Endodermal cell (in vitro differentiated cells): ENCODE measurements at regions not wholly inside any gene's neighbourhood (a gene's known extent, or its start where the extent isn't known, plus 50 kb on each side); places are given as distances from the start of the nearest gene placed in this dataset.

ENCODE experiments used
- DNase-seq: peaks from one replicate; pipeline ENCODE4 v3.0.0-alpha.2; 2017
- H3K27ac ChIP-seq: 2 replicates; pipeline ENCODE4 v1.5.1; 2013; ENCODE audit warnings: mild to moderate bottlenecking, low read depth, low read length, moderate library complexity
- H3K27me3 ChIP-seq: 2 replicates; pipeline ENCODE4 v1.6.1; 2013; ENCODE audit warnings: mild to moderate bottlenecking, low read length, moderate library complexity; ENCODE audit not compliant: insufficient read depth, control insufficient read depth, poor library complexity, severe bottlenecking
- H3K36me3 ChIP-seq: 2 replicates; pipeline ENCODE4 v1.7.0; 2013; ENCODE audit warnings: mild to moderate bottlenecking, low read length, moderate library complexity; ENCODE audit not compliant: control insufficient read depth, insufficient read depth
- H3K4me1 ChIP-seq: one replicate; pipeline ENCODE4 v1.7.0; 2013; ENCODE audit warnings: low read length; ENCODE audit not compliant: control insufficient read depth, insufficient read depth
- H3K4me3 ChIP-seq: 2 replicates; pipeline ENCODE4 v1.5.1; 2013; ENCODE audit warnings: mild to moderate bottlenecking, low read length, moderate library complexity
- H3K9ac ChIP-seq: 2 replicates; pipeline ENCODE4 v1.6.1; 2013; ENCODE audit warnings: mild to moderate bottlenecking, low read length, moderate library complexity; ENCODE audit not compliant: poor library complexity, severe bottlenecking; ENCODE audit errors: extremely low read depth
- H3K9me3 ChIP-seq: 2 replicates; pipeline ENCODE4 v1.6.1; 2013; ENCODE audit warnings: mild to moderate bottlenecking, low read length, moderate library complexity; ENCODE audit not compliant: control insufficient read depth
- H3K27ac Mint-ChIP-seq: 2 replicates; pipeline ENCODE4 v1.8.0; 2020; ENCODE audit warnings: mixed read lengths
- H3K27me3 Mint-ChIP-seq: 2 replicates; pipeline ENCODE4 v1.8.0; 2021; ENCODE audit warnings: mild to moderate bottlenecking, mixed read lengths; ENCODE audit not compliant: insufficient read depth
- H3K36me3 Mint-ChIP-seq: 2 replicates; pipeline ENCODE4 v1.8.0; 2020; ENCODE audit warnings: low read depth, mixed read lengths
- H3K4me1 Mint-ChIP-seq: 2 replicates; pipeline ENCODE4 v1.8.0; 2020; ENCODE audit warnings: mixed read lengths
- H3K4me3 Mint-ChIP-seq: 2 replicates; pipeline ENCODE4 v1.8.0; 2020; ENCODE audit warnings: mild to moderate bottlenecking, moderate library complexity, mixed read lengths
- H3K9me3 Mint-ChIP-seq: 2 replicates; pipeline ENCODE4 v1.8.0; 2020; ENCODE audit warnings: mild to moderate bottlenecking, mixed read lengths
- CTCF ChIP-seq: fragments of 200-600 bp; sonication (generic); conservative IDR thresholded peaks from 2 replicates; pipeline ENCODE4 v1.5.0; 2021; ENCODE audit warnings: antibody characterized with exemption, mild to moderate bottlenecking
- WGBS, 2 experiments: methylation state at CpG; one replicate each; pipeline versions ENCODE4 v1.1.5 to v1.1.7; 2013; ENCODE audit warnings: missing lambda C conversion rate in 2 of 2, mixed read lengths in 1 of 2; ENCODE audit not compliant: insufficient coverage in 1 of 2, insufficient read length in 1 of 2; 5-methylcytosine and 5-hydroxymethylcytosine counted together

- DNase-seq, result no peak
- Mint-ChIP-seq H3K36me3 (no peaks in the 10 kb centered on the region), H3K4me3 (no peak overlapping the region), H3K4me1 (no peaks in the 10 kb centered on the region), H3K27ac (no peak overlapping the region), H3K9me3 (no peaks in the 10 kb centered on the region), H3K27me3 (no peaks in the 10 kb centered on the region)
- Histone ChIP-seq H3K27ac (no peak overlapping the region), H3K4me1 (no peaks in the 10 kb centered on the region), H3K27me3 (no peaks in the 10 kb centered on the region), H3K4me3 (no peak overlapping the region), H3K9me3 (no peaks in the 10 kb centered on the region), H3K36me3 (no peaks in the 10 kb centered on the region), H3K9ac (no peak overlapping the region)
- 89 to 93% methylated on average over 4 of the region's 4 CpGs for WGBS, 2 experiments
- no peak for TF ChIP-seq CTCF
Measured at GRCh38 chr5:67549947-67550346, 353.3 kb upstream of the CD180 start.

GRCh38 chr5:67549296-67549618, 352.7 kb upstream of the CD180 start:
- Histone ChIP-seq H3K4me1 (no peaks in the 10 kb centered on the region), H3K4me3 (no peak overlapping the region), H3K27me3 (no peaks in the 10 kb centered on the region), H3K9me3 (no peaks in the 10 kb centered on the region), H3K9ac (no peak overlapping the region), H3K36me3 (no peaks in the 10 kb centered on the region), H3K27ac (no peak overlapping the region)
- no peak overlapping the region for H3K4me3 Mint-ChIP-seq
- no peaks in the 10 kb centered on the region for H3K27me3 Mint-ChIP-seq
- no peak overlapping the region for H3K27ac Mint-ChIP-seq
- H3K9me3 Mint-ChIP-seq, result no peaks in the 10 kb centered on the region
- 93 to 94% methylated on average over 3 of the region's 3 CpGs for WGBS, 2 experiments
- H3K36me3 Mint-ChIP-seq, result no peaks in the 10 kb centered on the region
- no peaks in the 10 kb centered on the region for H3K4me1 Mint-ChIP-seq
- DNase-seq, result no peak
- no peak for TF ChIP-seq CTCF

GRCh38 chr5:67548520-67549295, 352.1 kb upstream of the CD180 start:
- Mint-ChIP-seq H3K4me3 (no peak overlapping the region), H3K36me3 (no peaks in the 10 kb centered on the region), H3K9me3 (no peaks in the 10 kb centered on the region), H3K27ac (no peak overlapping the region), H3K27me3 (no peaks in the 10 kb centered on the region), H3K4me1 (no peaks in the 10 kb centered on the region)
- Histone ChIP-seq H3K9me3 (no peaks in the 10 kb centered on the region), H3K27me3 (no peaks in the 10 kb centered on the region), H3K4me3 (no peak overlapping the region), H3K9ac (no peak overlapping the region), H3K27ac (no peak overlapping the region), H3K4me1 (no peaks in the 10 kb centered on the region), H3K36me3 (no peaks in the 10 kb centered on the region)
- DNase-seq, result no peak
- WGBS, 2 experiments, result 93 to 94% methylated on average over 5 to 8 of the region's 8 CpGs
- TF ChIP-seq CTCF, result no peak
